HCT116 (cell line): ENCODE measurements at regions not wholly inside any gene's neighbourhood (a gene's known extent, or its start where the extent isn't known, plus 50 kb on each side); places are given as distances from the start of the nearest gene placed in this dataset.

Experiments
- ATAC-seq: fragments of 200-7000 bp; cut with Tn5 transposase; 2 replicates; pipeline ENCODE4 v1.9.1; 2020; ENCODE audit warnings: mild to moderate bottlenecking, moderate library complexity
- BruUV-seq: library from RNA; stranded (reverse); fragments of 400-500 nt; replicated peaks from 2 replicates; lab custom pipeline; 2021; lab: Mats Ljungman, UMichigan
- CTCF ChIA-PET: fragments of 300-600 bp; sonication (Branson Sonifier 250); formaldehyde crosslinking; loops from one replicate; lab custom pipeline; 2021; ENCODE audit warnings: antibody characterized with exemption; lab: Charles Lee
- POLR2A ChIA-PET: fragments of 300-600, 350-600 bp; sonication (Branson Sonifier 250); formaldehyde crosslinking; loops from one replicate; lab custom pipeline; 2021; ENCODE audit warnings: antibody characterized with exemption; lab: Charles Lee
- RAD21 ChIA-PET, 2 experiments: fragments of 300-600 bp; sonication (Branson Sonifier 250); formaldehyde crosslinking; loops; one replicate each; lab custom pipeline; 2023; ENCODE audit warnings: low total read pairs in 2 of 2; ENCODE audit not compliant: uncharacterized antibody in 2 of 2, unreplicated experiment in 2 of 2, low non-redundant PET in 1 of 2; lab: Charles Lee
- DNase-seq: peaks from one replicate; pipeline ENCODE4 v3.0.0-alpha.2; 2010; ENCODE audit warnings: low read depth, low spot score
- H2AFZ ChIP-seq: fragments of 200-600 bp; shearing (Covaris generic), sonication (generic); 2 replicates; pipeline ENCODE4 v1.6.1; 2017; ENCODE audit warnings: low read depth, mixed run types, mixed read lengths, antibody characterized with exemption, low read length; ENCODE audit not compliant: poor library complexity, severe bottlenecking
- H3K27ac ChIP-seq: 2 replicates; pipeline ENCODE4 v1.5.1; 2012; ENCODE audit warnings: low read depth, low read length
- H3K27me3 ChIP-seq: fragments of 200-600 bp; sonication (generic); 2 replicates; pipeline ENCODE4 v1.6.1; 2016; ENCODE audit warnings: mixed run types, low read length, mixed read lengths; ENCODE audit not compliant: insufficient read depth
- H3K36me3 ChIP-seq, 2 experiments: fragments of 200-500 bp in 1 of 2; fragments of 200-600 bp in 1 of 2; sonication (Bioruptor generic) in 1 of 2; sonication (generic) in 1 of 2; 2 replicates each; pipeline versions ENCODE4 v1.5.1 to v1.6.1; 2014 to 2016; ENCODE audit warnings: low read length in 2 of 2, inconsistent platforms in 1 of 2, mixed read lengths in 1 of 2, mixed run types in 1 of 2; ENCODE audit not compliant: insufficient read depth in 2 of 2, control insufficient read depth in 1 of 2
- H3K4me1 ChIP-seq, 2 experiments: fragments of 200-600 bp in 1 of 2; sonication (generic) in 1 of 2; 2 replicates each; pipeline versions ENCODE4 v1.5.1 to v1.6.1; 2012 to 2017; ENCODE audit warnings: low read length in 2 of 2, inconsistent platforms in 1 of 2, mild to moderate bottlenecking in 1 of 2, mixed read lengths in 1 of 2, mixed run types in 1 of 2, moderate library complexity in 1 of 2; ENCODE audit not compliant: insufficient read depth in 2 of 2, control insufficient read depth in 1 of 2
- H3K4me2 ChIP-seq: fragments of 200-600 bp; sonication (generic); 2 replicates; pipeline ENCODE4 v1.6.1; 2017; ENCODE audit warnings: mixed run types, low read length, mixed read lengths
- H3K4me3 ChIP-seq, 2 experiments: fragments of 200-600 bp in 1 of 2; sonication (generic) in 1 of 2; replicated peaks in 1 of 2; 2 replicates each; pipeline ENCODE4 v1.5.1; 2011 to 2016; ENCODE audit warnings: low read length in 2 of 2, control low read depth in 1 of 2, low read depth in 1 of 2, mild to moderate bottlenecking in 1 of 2, mixed read lengths in 1 of 2, mixed run types in 1 of 2
- H3K79me2 ChIP-seq: fragments of 200-600 bp; sonication (generic); 2 replicates; pipeline ENCODE4 v1.6.1; 2017; ENCODE audit warnings: mild to moderate bottlenecking, mixed run types, low read length, moderate library complexity, mixed read lengths; ENCODE audit not compliant: insufficient read depth
- H3K9ac ChIP-seq: fragments of 200-600 bp; sonication (generic); 2 replicates; pipeline ENCODE4 v1.6.1; 2016; ENCODE audit warnings: low read length, mixed read lengths
- H3K9me2 ChIP-seq: fragments of 200-600 bp; sonication (generic), shearing (Covaris generic); 2 replicates; pipeline ENCODE4 v1.6.1; 2017; ENCODE audit warnings: mixed run types, mild to moderate bottlenecking, moderate library complexity; ENCODE audit not compliant: insufficient read depth
- H3K9me3 ChIP-seq, 2 experiments: fragments of 200-500 bp in 1 of 2; fragments of 200-600 bp in 1 of 2; sonication (Bioruptor generic) in 1 of 2; sonication (generic) in 1 of 2; 2 replicates each; pipeline ENCODE4 v1.6.1; 2014 to 2017; ENCODE audit warnings: low read length in 2 of 2, mixed read lengths in 2 of 2, inconsistent platforms in 1 of 2, low read depth in 1 of 2, mild to moderate bottlenecking in 1 of 2, mixed run types in 1 of 2, moderate library complexity in 1 of 2; ENCODE audit not compliant: control insufficient read depth in 1 of 2, insufficient read depth in 1 of 2
- H4K20me1 ChIP-seq: fragments of 200-600 bp; sonication (generic), shearing (Covaris generic); 2 replicates; pipeline ENCODE4 v1.6.1; 2017; ENCODE audit warnings: mixed run types, mild to moderate bottlenecking, moderate library complexity; ENCODE audit not compliant: insufficient read depth
- CBX3 ChIP-seq: IDR thresholded peaks from 2 replicates; pipeline ENCODE4 v1.6.1; 2012; ENCODE audit warnings: low read depth
- CTCF ChIP-seq, 3 experiments: fragments of 200-600 bp in 1 of 3; sonication (generic) in 1 of 3; IDR thresholded peaks in 2 of 3; conservative IDR thresholded peaks in 1 of 3; 2 replicates each; pipeline ENCODE4 v1.5.1; 2012 to 2017; ENCODE audit warnings: low read depth in 2 of 3, low read length in 2 of 3, antibody characterized with exemption in 1 of 3, borderline replicate concordance in 1 of 3, control low read depth in 1 of 3, mild to moderate bottlenecking in 1 of 3, mixed read lengths in 1 of 3, mixed run types in 1 of 3, moderate library complexity in 1 of 3; ENCODE audit not compliant: insufficient read depth in 1 of 3
- ELF1 ChIP-seq: IDR thresholded peaks from 2 replicates; pipeline ENCODE4 v1.6.1; 2012; ENCODE audit warnings: low read depth, borderline replicate concordance
- SIN3A ChIP-seq: IDR thresholded peaks from 2 replicates; pipeline ENCODE4 v1.6.1; 2012; ENCODE audit warnings: low read depth
- ZFX ChIP-seq: fragments of 450-650 bp; IDR thresholded peaks from 2 replicates; pipeline ENCODE4 v1.6.1; 2017
- intact Hi-C: fragments of 100-400 bp; cut with micrococcal nuclease; formaldehyde crosslinking; loops from 2 replicates; pipeline ENCODE4 v1.10.0; 2022
- TF ChIP-seq, protein P1 (sequence below): IDR thresholded peaks from 2 replicates; pipeline ENCODE4 v1.6.1; 2011; ENCODE audit warnings: mild to moderate bottlenecking, low read length, moderate library complexity; ENCODE audit not compliant: insufficient replicate concordance; ENCODE audit errors: extremely low read depth

GRCh38 chr2:19299522-19299921 lies 58.9 kb downstream of the OSR1 start:
- ChIA-PET CTCF (interaction anchor here (0.9 kb wide), 1 partner anchor 14 kb away, joined by 3 read pairs; no protein-coding TSS in a partner anchor), POLR2A (no interaction called here), RAD21 (no interaction called here)
- Histone ChIP-seq H3K4me2 (no peak overlapping the region), H3K9ac (no peak overlapping the region), H3K79me2 (no peaks in the 10 kb centered on the region), H3K36me3 (no peaks in the 10 kb centered on the region), H3K9me3 (no peaks in the 10 kb centered on the region), H4K20me1 (no peaks in the 10 kb centered on the region), H3K9me2 (no peaks in the 10 kb centered on the region), H3K27me3 (no peaks in the 10 kb centered on the region; the same call in 1 of the 2 replicates), H3K27ac (no peak overlapping the region), H2AFZ (no peak overlapping the region), H3K4me1 (no peaks in the 10 kb centered on the region), H3K4me3 (no peak overlapping the region)
- no peak for ATAC-seq
- BruUV-seq: no TSS peak
- TF ChIP-seq CBX3 (no peak), ZFX (no peak), SIN3A (no peak), CTCF (IDR thresholded peaks at IDR 0.05 in 2 of 3, conservative IDR thresholded peaks at IDR 0.05 in 1 of 3; ENCODE audit: borderline replicate concordance in 1 of 3, insufficient read depth in 1 of 3, low read depth in 2 of 3, low read length in 2 of 3) (no peak), ELF1 (no peak)
- TF ChIP-seq, protein P1, sequence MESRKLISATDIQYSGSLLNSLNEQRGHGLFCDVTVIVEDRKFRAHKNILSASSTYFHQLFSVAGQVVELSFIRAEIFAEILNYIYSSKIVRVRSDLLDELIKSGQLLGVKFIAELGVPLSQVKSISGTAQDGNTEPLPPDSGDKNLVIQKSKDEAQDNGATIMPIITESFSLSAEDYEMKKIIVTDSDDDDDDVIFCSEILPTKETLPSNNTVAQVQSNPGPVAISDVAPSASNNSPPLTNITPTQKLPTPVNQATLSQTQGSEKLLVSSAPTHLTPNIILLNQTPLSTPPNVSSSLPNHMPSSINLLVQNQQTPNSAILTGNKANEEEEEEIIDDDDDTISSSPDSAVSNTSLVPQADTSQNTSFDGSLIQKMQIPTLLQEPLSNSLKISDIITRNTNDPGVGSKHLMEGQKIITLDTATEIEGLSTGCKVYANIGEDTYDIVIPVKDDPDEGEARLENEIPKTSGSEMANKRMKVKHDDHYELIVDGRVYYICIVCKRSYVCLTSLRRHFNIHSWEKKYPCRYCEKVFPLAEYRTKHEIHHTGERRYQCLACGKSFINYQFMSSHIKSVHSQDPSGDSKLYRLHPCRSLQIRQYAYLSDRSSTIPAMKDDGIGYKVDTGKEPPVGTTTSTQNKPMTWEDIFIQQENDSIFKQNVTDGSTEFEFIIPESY: no peak
- intact Hi-C loops: no loop called here
- no peak for DNase-seq
